Right lobe of liver (tissue), 4 donors: ENCODE measurements at regions not wholly inside any gene's neighbourhood (a gene's known extent, or its start where the extent isn't known, plus 50 kb on each side); places are given as distances from the start of the nearest gene placed in this dataset.

Experiments
- CTCF ChIP-seq, 4 donors: fragments of 200-600 bp in 3 of 4; fragments of 450-650 bp in 1 of 4; IDR thresholded peaks; one replicate each; pipeline versions ENCODE4 v1.5.1 to v1.8.0; 2016 to 2022; ENCODE audit warnings: antibody characterized with exemption in 4 of 4, mild to moderate bottlenecking in 2 of 4
- POLR2A ChIP-seq: fragments of 450-650 bp; IDR thresholded peaks from one replicate; pipeline ENCODE4 v1.6.1; 2017; ENCODE audit warnings: antibody characterized with exemption, mild to moderate bottlenecking
- donor health status: DM: no; HTN: no; CAD: no.
- donor health status: DM: no; HTN: no; CAD: no.
- donor health status: DM: no; HTN: yes; CAD: no.

GRCh38 chr1:38600286-38600685 is 259.3 kb downstream of the RRAGC start:
- TF ChIP-seq CTCF (IDR thresholded peaks at IDR 0.05) (no peak), POLR2A (no peak)
